Neuronal stem cell (in vitro differentiated cells): ENCODE measurements at regions not wholly inside any gene's neighbourhood (a gene's known extent, or its start where the extent isn't known, plus 50 kb on each side); places are given as distances from the start of the nearest gene placed in this dataset.
A peak's percentile ranks its signal among the peaks of the same experiment; 100 is the strongest.

Experiments used
- DNase-seq: peaks from one replicate; pipeline ENCODE4 v3.0.0-alpha.2; 2013; ENCODE audit warnings: low spot score
- H2AFZ ChIP-seq: one replicate; pipeline ENCODE4 v1.6.1; 2013; ENCODE audit warnings: mild to moderate bottlenecking, low read length, inconsistent platforms
- H2AK5ac ChIP-seq: 2 replicates; pipeline ENCODE4 v1.6.1; 2013; ENCODE audit warnings: low read depth, mild to moderate bottlenecking, inconsistent platforms, low read length, moderate library complexity, mixed read lengths
- H2BK120ac ChIP-seq: 2 replicates; pipeline ENCODE4 v1.6.1; 2013; ENCODE audit warnings: low read depth, mild to moderate bottlenecking, inconsistent platforms, low read length, moderate library complexity, mixed read lengths
- H2BK12ac ChIP-seq: one replicate; pipeline ENCODE4 v1.6.1; 2013; ENCODE audit warnings: low read length, inconsistent platforms
- H2BK15ac ChIP-seq: 2 replicates; pipeline ENCODE4 v1.6.1; 2013; ENCODE audit warnings: mild to moderate bottlenecking, low read length, inconsistent platforms, mixed read lengths
- H2BK5ac ChIP-seq: one replicate; pipeline ENCODE4 v1.6.1; 2013; ENCODE audit warnings: inconsistent platforms, mild to moderate bottlenecking, low read length, moderate library complexity
- H3K14ac ChIP-seq: one replicate; pipeline ENCODE4 v1.6.1; 2013; ENCODE audit warnings: low read length, inconsistent platforms
- H3K18ac ChIP-seq: 2 replicates; pipeline ENCODE4 v1.6.1; 2013; ENCODE audit warnings: low read length, inconsistent platforms
- H3K23ac ChIP-seq: 2 replicates; pipeline ENCODE4 v1.6.1; 2013; ENCODE audit warnings: low read depth, mild to moderate bottlenecking, mixed read lengths, low read length, inconsistent platforms; ENCODE audit not compliant: poor library complexity
- H3K27ac ChIP-seq: replicated peaks from 3 replicates; pipeline ENCODE4 v1.5.1; 2013; ENCODE audit warnings: low read length, inconsistent platforms
- H3K27me3 ChIP-seq, 3 experiments: 2 replicates each; pipeline ENCODE4 v1.6.1; 2013; ENCODE audit warnings: low read length in 3 of 3, mild to moderate bottlenecking in 2 of 3, inconsistent platforms in 1 of 3, low read depth in 1 of 3, mixed read lengths in 1 of 3, moderate library complexity in 1 of 3; ENCODE audit not compliant: control insufficient read depth in 3 of 3, insufficient read depth in 3 of 3
- H3K36me3 ChIP-seq, 2 donors: replicated peaks in 1 of 2; 2 replicates each; pipeline ENCODE4 v1.6.1; 2013; ENCODE audit warnings: low read length in 2 of 2; ENCODE audit not compliant: control insufficient read depth in 2 of 2, insufficient read depth in 2 of 2
- H3K4ac ChIP-seq: 2 replicates; pipeline ENCODE4 v1.6.1; 2013; ENCODE audit warnings: inconsistent platforms, mild to moderate bottlenecking, low read length, moderate library complexity
- H3K4me1 ChIP-seq, 2 donors: 1 replicate in 1 of 2; 2 replicates in 1 of 2; pipeline ENCODE4 v1.6.1; 2013; ENCODE audit warnings: low read length in 2 of 2, low read depth in 1 of 2; ENCODE audit not compliant: control insufficient read depth in 2 of 2, insufficient read depth in 1 of 2
- H3K4me2 ChIP-seq: one replicate; pipeline ENCODE4 v1.6.1; 2013; ENCODE audit warnings: mild to moderate bottlenecking, low read length, inconsistent platforms; ENCODE audit not compliant: insufficient read depth, poor library complexity, severe bottlenecking
- H3K4me3 ChIP-seq, 2 donors: 2 replicates each; pipeline ENCODE4 v1.5.1; 2013; ENCODE audit warnings: low read length in 2 of 2, mild to moderate bottlenecking in 2 of 2, inconsistent platforms in 1 of 2, moderate library complexity in 1 of 2
- H3K79me1 ChIP-seq: one replicate; pipeline ENCODE4 v1.6.1; 2013; ENCODE audit warnings: low read depth, mild to moderate bottlenecking, inconsistent platforms, low read length, moderate library complexity
- H3K9ac ChIP-seq: one replicate; pipeline ENCODE4 v1.6.1; 2013; ENCODE audit warnings: mild to moderate bottlenecking, low read depth, low read length, inconsistent platforms; ENCODE audit not compliant: poor library complexity
- H3K9me3 ChIP-seq, 2 donors: replicated peaks in 1 of 2; 2 replicates each; pipeline versions ENCODE3 to v1.6.1; 2013; ENCODE audit warnings: low read length in 2 of 2, mild to moderate bottlenecking in 2 of 2, inconsistent platforms in 1 of 2, low read depth in 1 of 2, mixed read lengths in 1 of 2, moderate library complexity in 1 of 2; ENCODE audit not compliant: control insufficient read depth in 2 of 2, insufficient read depth in 1 of 2
- H4K8ac ChIP-seq: one replicate; pipeline ENCODE4 v1.6.1; 2013; ENCODE audit warnings: low read depth, mild to moderate bottlenecking, inconsistent platforms, low read length, moderate library complexity
- H4K91ac ChIP-seq: one replicate; pipeline ENCODE4 v1.6.1; 2013; ENCODE audit warnings: low read length, low read depth, mild to moderate bottlenecking, inconsistent platforms; ENCODE audit not compliant: poor library complexity
- WGBS, 2 donors: extraction: QIAGEN DNeasy Blood & Tissue Kit; methylation state at CpG; one replicate each; pipeline ENCODE4 v1.1.7; 2013; ENCODE audit warnings: missing lambda C conversion rate in 2 of 2, mixed read lengths in 1 of 2; ENCODE audit not compliant: insufficient read length in 2 of 2, insufficient replicate concordance in 1 of 2; ENCODE audit errors: extremely low coverage in 2 of 2; 5-methylcytosine and 5-hydroxymethylcytosine counted together

DNA sequence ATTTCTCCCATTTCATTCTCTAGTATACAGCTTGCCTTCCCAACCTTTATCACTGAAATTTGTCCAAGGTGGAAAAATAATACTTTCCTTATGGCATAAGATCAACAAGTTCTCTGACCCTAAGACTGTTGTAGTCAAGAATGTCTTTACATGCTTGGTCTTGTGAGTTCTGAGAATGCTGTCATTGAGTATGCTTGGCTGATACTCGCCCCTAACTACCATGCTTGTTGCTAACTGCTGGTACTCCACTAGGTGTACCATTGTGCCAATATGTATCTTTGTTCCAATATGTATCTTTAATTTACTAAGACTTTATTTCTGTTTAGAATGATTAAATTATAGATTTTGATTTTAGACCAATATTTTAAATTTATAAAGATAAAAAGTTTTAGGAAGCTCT is 796.4 kb downstream of the PCDH7 start:
- Histone ChIP-seq H2AFZ (no peak overlapping the region), H4K8ac (no peak overlapping the region), H3K18ac (no peak overlapping the region), H3K9ac (no peak overlapping the region), H3K4me3 (no peak overlapping the region), H2AK5ac (no peak overlapping the region), H2BK120ac (no peak overlapping the region), H3K36me3 (no peaks in the 10 kb centered on the region), H3K4ac (no peak overlapping the region), H2BK5ac (no peak overlapping the region), H3K27me3 (no peaks in the 10 kb centered on the region), H3K14ac (no peak overlapping the region), H4K91ac (no peak overlapping the region), H3K27ac (no peak overlapping the region), H3K4me2 (no peak overlapping the region), H3K79me1 (no peaks in the 10 kb centered on the region), H3K4me1 (no peaks in the 10 kb centered on the region), H2BK12ac (no peak overlapping the region), H3K23ac (no peak overlapping the region), H3K9me3 (no peaks in the 10 kb centered on the region), H2BK15ac (no peak overlapping the region)
- DNase-seq, result no peak
- WGBS, 2 donors, result no CpG with 5 or more reads among the region's 1 CpG

DNA sequence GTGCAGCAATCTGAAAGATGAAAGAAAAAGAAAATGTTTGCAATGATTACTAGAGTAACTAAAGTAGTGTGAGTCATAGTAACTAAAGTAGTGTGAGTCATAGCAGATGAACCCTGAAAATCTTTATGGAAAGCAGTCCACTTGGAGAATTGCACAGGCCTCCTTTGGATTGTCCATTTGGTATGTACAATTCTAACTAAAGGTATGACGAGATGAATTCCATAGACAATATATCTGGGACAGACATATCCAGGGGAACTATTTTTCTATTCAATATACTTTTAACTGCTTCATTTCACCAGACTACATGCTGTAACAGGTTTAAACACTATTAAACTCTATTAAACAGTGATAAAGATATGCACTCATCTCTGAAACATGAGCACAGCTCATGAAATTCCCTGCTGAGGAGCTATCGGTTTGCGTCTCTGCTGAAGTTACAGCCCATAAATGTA is 798.7 kb downstream of the PCDH7 start:
- no peaks in the 10 kb centered on the region for H3K79me1 ChIP-seq
- no peaks in the 10 kb centered on the region for H3K4me1 ChIP-seq
- no peak overlapping the region for H3K27ac ChIP-seq
- no peak overlapping the region for H2BK12ac ChIP-seq
- no peak overlapping the region for H3K4me2 ChIP-seq
- H4K8ac ChIP-seq, result no peak overlapping the region
- no peak overlapping the region for H2BK5ac ChIP-seq
- H3K14ac ChIP-seq, result no peak overlapping the region
- no peak overlapping the region for H2BK15ac ChIP-seq
- no peak for DNase-seq
- H3K4ac ChIP-seq, result no peak overlapping the region
- H2AK5ac ChIP-seq, result no peak overlapping the region
- H3K18ac ChIP-seq, result no peak overlapping the region
- no peak overlapping the region for H4K91ac ChIP-seq
- H3K9ac ChIP-seq, result no peak overlapping the region
- WGBS, 2 donors, result no CpG with 5 or more reads among the region's 3 CpGs
- H3K23ac ChIP-seq, result no peak overlapping the region
- peaks cover 0 to 2% of the 10 kb centered on the region in 2 donors for H3K9me3 ChIP-seq
- H3K36me3 ChIP-seq, result no peaks in the 10 kb centered on the region
- peak overlapping the region; percentile 64 for H2AFZ ChIP-seq
- no peaks in the 10 kb centered on the region for H3K27me3 ChIP-seq
- no peak overlapping the region for H3K4me3 ChIP-seq
- H2BK120ac ChIP-seq, result no peak overlapping the region

GRCh38 chr4:31530555-31530954 is 810.4 kb downstream of the PCDH7 start:
- H3K18ac ChIP-seq, result no peak overlapping the region
- no peak overlapping the region for H2BK5ac ChIP-seq
- H3K27me3 ChIP-seq, result no peaks in the 10 kb centered on the region
- H4K91ac ChIP-seq, result no peak overlapping the region
- H3K4me1 ChIP-seq, result peaks cover 2 to 11% of the 10 kb centered on the region in 2 donors
- no peak overlapping the region for H3K9ac ChIP-seq
- no peak overlapping the region for H3K4ac ChIP-seq
- H3K79me1 ChIP-seq, result no peaks in the 10 kb centered on the region
- H2BK12ac ChIP-seq, result no peak overlapping the region
- peak overlapping the region; percentile 77 for H2AFZ ChIP-seq
- no peak overlapping the region for H2BK120ac ChIP-seq
- H3K23ac ChIP-seq, result no peak overlapping the region
- peaks cover 0 to 4% of the 10 kb centered on the region in 2 donors for H3K9me3 ChIP-seq
- H3K27ac ChIP-seq, result no peak overlapping the region
- H2BK15ac ChIP-seq, result no peak overlapping the region
- H3K14ac ChIP-seq, result no peak overlapping the region
- no CpG with 5 or more reads among the region's 3 CpGs for WGBS, 2 donors
- no peaks in the 10 kb centered on the region for H3K36me3 ChIP-seq
- no peak overlapping the region for H3K4me3 ChIP-seq
- H4K8ac ChIP-seq, result no peak overlapping the region
- H2AK5ac ChIP-seq, result no peak overlapping the region
- DNase-seq, result no peak
- H3K4me2 ChIP-seq, result no peak overlapping the region

DNA sequence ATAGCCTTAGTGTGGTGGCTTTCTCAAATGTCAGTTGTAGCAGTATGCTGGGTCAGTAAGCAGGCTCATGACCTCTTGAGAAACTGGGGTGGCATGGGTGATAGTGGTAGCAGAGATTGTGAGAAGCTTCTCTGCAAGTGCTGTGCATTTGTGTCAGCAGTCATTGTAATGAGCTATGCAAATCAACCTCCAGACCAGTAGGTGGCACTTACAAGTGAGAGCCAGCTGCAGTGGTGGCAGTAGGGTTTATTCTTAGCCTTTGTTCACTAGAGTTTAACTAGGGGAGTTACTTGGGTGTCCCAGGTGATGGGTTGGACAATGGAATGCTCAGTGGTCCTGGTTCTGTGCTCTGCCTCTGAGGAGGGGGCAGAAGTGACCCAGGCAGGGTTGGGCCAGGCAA is 818.7 kb downstream of the PCDH7 start:
- H3K4me1 ChIP-seq, result no peaks in the 10 kb centered on the region
- no peak overlapping the region for H2BK120ac ChIP-seq

More for the DNA sequence above, 818.7 kb downstream of the PCDH7 start:
- Histone ChIP-seq H3K4me2 (no peak overlapping the region), H2AK5ac (no peak overlapping the region), H2BK5ac (no peak overlapping the region), H3K36me3 (no peaks in the 10 kb centered on the region), H3K79me1 (no peaks in the 10 kb centered on the region), H3K4ac (no peak overlapping the region), H3K23ac (no peak overlapping the region), H3K4me3 (no peak overlapping the region), H3K9ac (no peak overlapping the region), H2BK12ac (no peak overlapping the region), H4K91ac (no peak overlapping the region), H3K18ac (no peak overlapping the region), H3K9me3 (no peaks in the 10 kb centered on the region), H4K8ac (no peak overlapping the region), H3K27ac (no peak overlapping the region), H2BK15ac (no peak overlapping the region), H3K14ac (no peak overlapping the region), H3K27me3 (no peaks in the 10 kb centered on the region), H2AFZ (no peak overlapping the region)
- no peak for DNase-seq
